ENCODE measurements at regions not wholly inside any gene's neighbourhood (a gene's known extent, or its start where the extent isn't known, plus 50 kb on each side); places are given as distances from the start of the nearest gene placed in this dataset.

GRCh38 chr6:156400487-156400886 is 376.7 kb upstream of the ARID1B start:
- DNase-seq = no peak

- DNase-seq = no peak
Observed at GRCh38 chr6:156398966-156399365, 378.2 kb upstream of the ARID1B start.

GRCh38 chr6:156398371-156398770 is 378.8 kb upstream of the ARID1B start:
- no peak for DNase-seq

DNA sequence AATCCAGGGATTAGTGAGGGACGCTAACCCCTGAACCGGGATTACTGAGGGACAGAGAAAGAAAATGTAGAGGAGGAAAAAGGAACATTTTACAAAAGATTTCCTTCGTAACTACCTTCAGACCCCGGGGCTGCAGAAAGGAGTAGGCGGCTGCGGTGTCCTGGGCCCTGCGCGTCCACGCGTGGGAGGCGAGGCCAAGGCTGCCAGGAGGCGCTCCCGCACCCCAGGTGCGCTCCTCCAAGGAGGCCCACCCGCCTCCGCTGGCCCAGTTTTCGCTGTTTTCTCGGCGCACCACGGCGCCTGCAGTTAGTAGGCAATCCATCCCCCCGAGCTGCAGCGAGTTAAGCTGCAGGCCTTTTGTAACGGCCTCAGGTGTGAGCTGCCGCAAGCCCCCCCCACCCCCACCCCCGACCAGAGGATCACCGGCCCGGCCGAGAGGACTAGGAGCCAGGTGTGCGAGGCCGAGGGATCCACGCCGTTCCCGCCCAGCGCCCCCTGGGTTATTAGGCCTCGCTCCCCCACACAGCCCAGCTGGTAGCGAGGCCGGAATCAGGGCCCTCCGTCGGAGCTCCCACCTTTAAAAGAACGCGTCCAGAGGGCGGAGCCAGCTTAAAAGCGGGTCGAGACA is 380.3 kb upstream of the ARID1B start:
- no peak for DNase-seq

GRCh38 chr6:156396068-156396771 is 381.0 kb upstream of the ARID1B start:
- DNase-seq = no peak

DNA sequence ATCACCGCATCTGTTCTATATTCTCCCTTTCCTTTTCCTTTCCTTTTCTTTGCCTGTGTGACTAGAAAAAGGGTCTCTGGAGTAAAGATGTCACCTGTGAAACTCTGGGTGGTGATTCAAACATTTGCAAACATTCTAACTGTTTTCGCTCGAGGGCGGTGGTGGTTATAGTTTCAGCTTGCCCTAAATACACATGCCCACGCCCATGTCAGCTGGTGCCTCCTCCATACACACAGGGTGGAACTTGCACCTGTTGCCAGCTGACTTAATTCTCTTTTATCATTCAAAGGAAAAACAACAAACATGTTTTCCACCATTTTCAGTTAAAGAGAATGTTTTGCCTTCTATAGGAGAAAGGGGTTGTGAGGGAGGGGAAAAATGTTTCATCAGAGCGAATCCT is 381.9 kb upstream of the ARID1B start:
- DNase-seq = no peak

- no peak for DNase-seq
Observed at GRCh38 chr6:156392648-156393047, 384.5 kb upstream of the ARID1B start.

- DNase-seq = no peak
Observed at GRCh38 chr6:156391977-156392376, 385.2 kb upstream of the ARID1B start.

DNA sequence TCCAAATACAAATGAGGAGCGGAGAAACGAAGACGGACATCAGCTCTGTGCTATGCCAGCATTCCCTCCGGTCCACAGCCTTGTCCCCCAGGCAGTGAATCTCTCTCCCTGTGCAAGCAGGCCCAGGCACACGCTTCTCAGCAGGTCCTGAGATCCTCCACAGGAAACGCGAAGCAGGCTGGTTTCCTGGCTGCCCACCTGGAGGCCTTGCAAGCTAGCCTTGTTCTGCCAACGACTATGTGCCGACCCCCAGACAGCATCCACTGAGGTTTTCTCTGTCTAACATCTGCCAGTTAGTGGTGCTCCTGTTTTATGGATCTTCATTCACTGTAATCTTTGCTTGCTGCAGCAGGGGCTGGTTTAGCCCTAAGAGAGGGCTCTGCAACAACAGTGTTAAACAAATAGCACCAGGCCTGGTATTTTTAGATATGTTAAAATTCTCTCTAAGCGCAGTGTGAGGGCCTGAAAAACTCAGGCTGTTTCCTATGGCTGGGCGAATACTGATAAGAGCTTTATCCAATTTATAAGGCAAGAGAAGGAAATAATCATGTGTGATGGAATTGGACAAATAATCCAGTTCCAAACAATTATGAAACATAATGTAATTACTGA is 386.0 kb upstream of the ARID1B start:
- DNase-seq = peak; percentile 70

DNA sequence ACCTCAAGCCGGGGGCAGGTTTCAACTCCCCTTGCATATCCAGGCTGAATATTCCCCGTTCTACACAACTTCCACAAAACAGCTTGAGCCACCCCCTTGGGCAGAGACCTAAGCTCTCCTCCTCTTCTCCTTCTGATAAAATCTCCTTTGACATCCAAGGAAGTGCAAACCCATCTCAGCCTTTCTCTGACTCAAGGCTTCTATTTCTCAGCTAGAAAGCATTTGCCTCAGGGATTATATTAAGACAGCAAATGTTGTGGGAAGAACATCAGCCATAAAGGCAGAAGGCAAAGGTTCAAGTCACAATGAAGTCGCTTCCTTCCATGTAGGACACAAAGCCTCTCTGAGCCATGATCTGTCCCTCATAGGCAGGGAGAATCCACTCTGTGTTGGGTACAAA is 386.6 kb upstream of the ARID1B start:
- no peak for DNase-seq

DNA sequence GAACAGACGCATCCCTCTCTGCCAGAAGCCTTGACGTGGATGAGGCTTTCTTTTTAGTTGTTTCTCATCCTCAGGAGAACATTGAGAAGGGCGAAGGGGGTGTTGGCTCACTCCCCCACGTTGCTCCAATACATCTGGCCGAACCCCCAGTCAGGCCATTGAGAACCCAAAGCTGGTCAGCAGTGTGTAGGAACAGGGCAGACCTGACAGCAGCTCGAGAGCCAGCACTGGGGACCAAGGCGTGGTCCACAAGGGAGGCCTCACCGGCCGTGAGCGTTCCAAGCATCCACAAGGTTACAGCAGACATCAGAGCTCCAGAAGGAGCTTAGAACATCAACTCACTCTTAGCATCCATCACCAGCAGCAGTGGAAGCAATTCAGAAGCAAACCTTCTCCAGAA is 387.9 kb upstream of the ARID1B start:
- no peak for DNase-seq

GRCh38 chr6:156387472-156387871 is 389.7 kb upstream of the ARID1B start:
- no peak for DNase-seq

DNA sequence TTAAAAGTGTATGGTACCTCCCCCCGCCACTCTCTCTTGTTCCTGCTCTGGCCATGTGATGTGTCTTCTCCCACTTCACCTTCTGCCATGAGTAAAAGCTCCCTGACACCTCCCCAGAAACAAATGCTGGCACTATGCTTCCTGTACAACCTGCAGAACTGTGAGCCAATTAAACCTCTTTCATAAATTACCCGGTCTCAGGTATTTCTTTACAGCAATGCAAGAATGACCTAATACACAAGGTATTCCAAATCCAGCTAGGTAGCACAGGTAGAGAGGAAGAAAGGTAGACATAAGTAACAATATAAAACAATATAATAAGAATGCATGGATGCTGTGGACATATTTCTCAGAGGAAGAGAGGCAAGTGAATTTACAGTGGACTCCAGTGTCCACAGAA is 394.1 kb upstream of the ARID1B start:
- no peak for DNase-seq

DNA sequence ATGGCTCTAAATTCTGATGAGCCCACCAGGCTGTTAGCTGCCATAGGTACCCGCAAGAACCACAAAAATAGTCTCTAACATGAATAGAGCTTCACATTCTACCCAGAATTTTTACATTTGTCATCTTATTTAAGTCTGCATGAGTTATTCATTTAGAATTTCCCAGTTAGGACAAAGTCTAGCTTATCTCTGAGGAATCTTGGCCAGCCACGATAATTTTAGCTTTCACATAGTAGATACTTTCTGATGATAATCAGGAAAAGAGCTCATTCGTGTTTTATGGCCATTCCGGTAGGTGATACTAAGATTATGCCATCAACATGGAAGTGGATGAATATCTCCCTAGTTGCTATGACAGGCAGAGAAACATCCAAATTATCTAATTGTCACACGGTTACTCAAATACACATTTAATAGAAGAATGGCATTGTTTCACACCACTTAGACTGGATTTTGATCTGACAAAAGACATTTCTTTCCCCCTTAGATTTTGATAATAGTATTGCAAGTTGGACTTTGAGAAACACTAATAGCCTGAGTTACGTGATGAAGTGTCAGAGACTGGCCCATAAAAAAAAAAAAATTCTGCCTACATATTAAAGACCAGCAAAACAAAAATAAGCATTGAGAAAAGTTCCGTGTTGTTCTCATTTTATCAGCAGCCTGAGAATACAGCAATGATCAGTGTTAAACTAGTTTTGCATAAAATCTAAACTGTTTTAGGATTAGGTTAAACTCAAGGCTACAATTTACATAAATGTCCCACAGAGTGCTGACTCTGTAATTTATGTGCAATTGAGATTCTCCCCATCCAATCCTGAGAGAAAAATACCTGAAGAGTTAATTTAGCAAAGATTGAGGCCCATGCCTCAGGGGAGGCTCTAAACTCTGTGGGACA is 397.5 kb upstream of the ARID1B start:
- no peak for DNase-seq

DNA sequence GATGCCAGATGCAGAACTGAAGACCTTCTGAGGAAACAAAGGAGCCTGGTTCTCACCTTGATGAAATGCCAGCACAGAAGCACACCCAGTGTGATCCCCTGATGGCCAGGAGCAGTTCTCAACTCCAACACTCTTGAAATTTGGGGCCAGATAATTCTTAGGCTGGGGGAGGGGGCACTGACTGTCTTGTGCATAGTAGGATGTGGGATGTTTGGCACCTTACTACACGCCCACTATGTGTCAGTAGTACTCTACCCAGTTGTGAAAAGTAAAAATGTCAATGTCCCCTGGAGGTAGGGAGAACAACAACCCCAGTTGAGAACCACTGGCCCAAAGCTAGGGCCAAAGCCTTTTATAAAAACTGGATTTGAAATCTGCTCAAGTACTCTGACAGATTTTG is 398.3 kb upstream of the ARID1B start:
- DNase-seq = no peak

DNA sequence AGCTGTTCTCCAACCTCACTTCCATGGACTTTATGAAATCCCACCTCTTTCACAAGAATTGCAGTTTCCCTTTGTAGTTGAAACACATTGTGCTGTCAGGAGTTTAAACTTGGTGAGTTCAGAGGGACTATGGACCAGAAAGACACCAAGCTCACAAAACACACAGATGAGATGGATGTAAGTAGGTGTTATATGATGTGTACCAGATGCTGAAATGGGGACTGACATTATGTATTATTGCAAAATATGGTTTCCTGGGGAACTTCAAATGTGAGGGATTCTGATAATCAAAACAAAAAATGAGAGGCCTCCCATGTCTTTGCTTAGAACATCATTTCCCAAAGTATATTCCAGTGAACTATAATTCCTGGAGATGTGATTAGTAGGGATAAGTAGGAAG is 401.1 kb upstream of the ARID1B start:
- no peak for DNase-seq

DNA sequence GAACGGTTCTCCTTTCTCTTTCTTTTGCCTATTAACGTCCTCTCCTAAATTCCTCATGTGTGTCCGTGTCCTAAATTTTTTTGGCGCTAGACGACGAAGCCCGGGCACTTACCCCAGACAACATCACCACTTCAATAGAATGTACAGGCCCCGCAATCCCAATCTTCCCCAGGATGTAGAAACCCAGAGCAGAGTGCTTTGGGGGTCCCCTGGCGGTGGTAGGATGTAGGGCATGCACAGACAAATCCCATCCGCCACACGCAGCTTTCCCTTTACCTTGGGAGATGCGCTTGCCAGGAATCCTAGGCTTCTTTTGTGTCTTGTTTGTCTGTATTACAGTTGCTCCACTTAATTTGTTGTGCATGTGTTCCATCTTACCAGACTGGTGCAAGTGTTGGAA is 417.3 kb upstream of the ARID1B start:
- peak; percentile 74 for DNase-seq

DNA sequence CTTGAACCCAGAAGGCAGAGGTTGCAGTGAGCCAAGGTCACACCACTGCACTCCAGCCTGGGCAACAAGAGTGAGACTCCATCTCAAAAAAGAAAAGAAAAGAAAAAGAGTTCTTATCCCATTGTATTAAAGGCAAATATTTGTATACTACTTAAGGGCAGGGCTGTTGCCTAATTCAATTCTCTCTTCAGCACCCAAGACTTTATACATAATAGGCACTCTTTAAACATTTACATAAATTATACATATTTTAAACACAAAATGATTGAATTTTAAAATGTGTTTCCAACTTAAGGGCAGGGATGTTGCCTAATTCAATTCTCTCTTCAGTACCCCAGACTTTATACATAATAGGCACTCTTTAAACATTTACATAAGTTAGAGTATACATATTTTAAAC is 424.3 kb upstream of the ARID1B start:
- DNase-seq = no peak

GRCh38 chr6:156351346-156351966 is 425.7 kb upstream of the ARID1B start:
- DNase-seq = no peak

DNA sequence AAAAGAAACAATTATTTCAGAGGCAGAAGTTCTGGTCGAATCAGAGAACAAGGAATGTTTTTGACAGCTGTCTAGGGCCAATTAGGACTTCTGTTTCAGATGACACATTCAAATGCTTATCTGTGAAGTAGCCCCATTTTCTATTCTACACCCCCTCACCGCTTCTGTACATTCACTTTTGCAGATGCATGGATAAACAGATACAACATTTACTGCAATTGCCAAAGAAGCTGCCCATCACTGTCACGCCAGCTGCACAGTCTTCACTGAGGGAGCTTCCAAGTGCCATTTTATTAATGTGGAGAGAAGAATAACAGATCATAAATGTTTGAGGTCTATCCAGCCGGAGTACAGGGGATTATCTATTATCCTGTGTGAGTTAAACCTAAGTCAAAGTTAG is 426.8 kb upstream of the ARID1B start:
- DNase-seq = no peak

DNA sequence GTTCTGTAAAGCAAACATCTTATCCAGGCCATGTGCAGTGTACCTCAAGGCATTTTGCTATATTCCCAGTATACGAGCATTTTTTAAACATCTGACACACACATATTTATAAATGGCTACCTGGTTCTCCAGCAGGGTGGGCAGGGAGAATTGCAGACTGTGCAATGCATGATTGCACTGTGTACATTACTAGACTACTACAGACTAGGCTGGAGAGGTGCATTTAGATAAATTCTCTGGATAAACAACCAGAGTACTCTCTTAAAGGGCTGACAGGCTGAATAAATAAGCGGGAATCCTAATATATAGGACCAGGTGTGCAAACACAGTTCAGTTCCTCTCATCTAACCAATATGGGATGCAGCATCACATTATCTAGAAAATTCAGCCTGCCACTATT is 428.3 kb upstream of the ARID1B start:
- no peak for DNase-seq

DNA sequence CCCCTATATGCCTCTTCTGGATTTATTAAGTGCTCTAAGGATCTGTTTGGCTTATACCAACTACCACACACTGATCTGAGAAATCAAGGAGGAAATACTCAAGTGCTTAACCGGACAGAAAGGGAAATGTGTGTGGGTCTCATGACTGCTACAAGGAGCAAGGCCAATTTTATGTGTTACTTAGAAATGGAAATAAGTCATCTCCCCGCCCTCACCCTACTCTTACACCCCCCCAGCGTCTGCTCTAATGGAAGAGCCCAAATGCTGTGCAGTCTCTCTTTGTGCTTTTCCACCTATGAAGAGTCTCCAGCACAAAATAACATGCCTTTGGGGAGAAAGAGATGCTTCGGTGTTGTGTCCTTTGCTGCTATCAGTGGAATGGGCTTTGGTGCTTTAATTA is 428.8 kb upstream of the ARID1B start:
- no peak for DNase-seq

GRCh38 chr6:156347656-156348055 is 429.5 kb upstream of the ARID1B start:
- no peak for DNase-seq

Measured in islet precursor cell (in vitro differentiated cells).